Heart right ventricle (tissue), 16 donors: ENCODE measurements at regions not wholly inside any gene's neighbourhood (a gene's known extent, or its start where the extent isn't known, plus 50 kb on each side); places are given as distances from the start of the nearest gene placed in this dataset.
"Not testable (repeated sequence)": the region's sequence is repeated elsewhere in the genome, so short reads cannot be mapped to it uniquely, and the experiment has no call there.

Experiments used
- ATAC-seq, 8 donors: fragments of 200-7000 bp; cut with Tn5 transposase; one replicate each; pipeline ENCODE4 v1.9.1; 2020; ENCODE audit warnings: mild to moderate bottlenecking in 8 of 8, moderate library complexity in 8 of 8, moderate number of reproducible peaks in 1 of 8
- DNase-seq, 2 donors: peaks; one replicate each; pipeline ENCODE4 v3.0.0-alpha.2; 2020
- H3K27ac ChIP-seq, 10 donors: fragments of 200-600 bp; sonication (generic) in 2 of 10; one replicate each; pipeline versions ENCODE4 v1.5.0 to v1.8.0; 2020 to 2022; ENCODE audit warnings: mild to moderate bottlenecking in 3 of 10
- H3K27me3 ChIP-seq, 7 donors: fragments of 200-600 bp; one replicate each; pipeline ENCODE4 v1.8.0; 2021 to 2022; ENCODE audit warnings: mild to moderate bottlenecking in 2 of 7
- H3K36me3 ChIP-seq, 9 donors: fragments of 200-600 bp; sonication (generic) in 1 of 9; one replicate each; pipeline versions ENCODE4 v1.5.0 to v1.8.0; 2020 to 2022; ENCODE audit warnings: mild to moderate bottlenecking in 2 of 9
- H3K4me1 ChIP-seq, 9 donors: fragments of 200-600 bp; sonication (generic) in 1 of 9; one replicate each; pipeline versions ENCODE4 v1.5.0 to v1.8.0; 2020 to 2022; ENCODE audit warnings: mild to moderate bottlenecking in 4 of 9
- H3K4me3 ChIP-seq, 10 donors: fragments of 200-600 bp; sonication (generic) in 2 of 10; one replicate each; pipeline versions ENCODE4 v1.5.0 to v1.8.0; 2020 to 2022; ENCODE audit warnings: mild to moderate bottlenecking in 7 of 10, moderate library complexity in 2 of 10
- H3K9me3 ChIP-seq, 11 donors: fragments of 200-600 bp in 10 of 11; sonication (generic) in 2 of 11; one replicate each; pipeline versions ENCODE4 v1.5.0 to v1.8.0; 2013 to 2022; ENCODE audit warnings: mild to moderate bottlenecking in 2 of 11, control low read depth in 1 of 11, moderate library complexity in 1 of 11
- WGBS, 2 donors: extraction: QIAGEN DNeasy Blood & Tissue Kit; methylation state at CpG; one replicate each; pipeline ENCODE4 v1.1.7; 2013; ENCODE audit warnings: inconsistent platforms in 1 of 2; 5-methylcytosine and 5-hydroxymethylcytosine counted together
- intact Hi-C, 10 donors: fragments of 100-400 bp; cut with DNase I; formaldehyde crosslinking; loops; one replicate each; pipeline versions ENCODE4 v1.11.1 to v1.14.2; 2022
- TF ChIP-seq, protein P1 (sequence below), 9 donors: fragments of 200-600 bp; sonication (generic) in 2 of 9; IDR thresholded peaks; one replicate each; pipeline versions ENCODE4 v1.5.0 to v1.8.0; 2021 to 2022; ENCODE audit warnings: antibody characterized with exemption in 9 of 9, mild to moderate bottlenecking in 5 of 9, moderate library complexity in 1 of 9
- donor health status: Arrhythmogenic right ventricular cardiomyopathy.
- donor health status: ischemic (EF 13 %, LVEDD 7.1; RV severe dilation, severe dysfunction).
- donor health status: healthy with polysubstance abuse.
- donor health status: DM: no; HTN: yes; CAD: no.
- donor health status: DM: no; HTN: no; CAD: no.
- donor health status: ischemic (EF 25% LVEDD 6.9; RV normal size, moderate dysfunction).
- donor health status: ischemic (EF 25% LVEDD 5.7; RV mildly dilated, moderate dysfunction).
- donor health status: healthy.
- donor health status: DM: yes; HTN: yes; CAD: no.
- donor health status: Ischemic cardiomyopathy.
- donor health status: ischemic (EF 35%, LVEDD 5.7; RV mildly dilated, moderate dysfunction).
- donor health status: nonischemic (EF 11% LVEDD 7.7; RV severe dilation, severe dysfunction).
- donor health status: DM: yes; HTN: yes; CAD: no.
- donor health status: PGD.
- donor health status: ischemic (EF 29% LVEDD 5.4; RV normal size, mild dysfunction).
- donor health status: nonischemic (EF 23%, LVEDD 6.1; RV moderate dilation, normal function).

DNA sequence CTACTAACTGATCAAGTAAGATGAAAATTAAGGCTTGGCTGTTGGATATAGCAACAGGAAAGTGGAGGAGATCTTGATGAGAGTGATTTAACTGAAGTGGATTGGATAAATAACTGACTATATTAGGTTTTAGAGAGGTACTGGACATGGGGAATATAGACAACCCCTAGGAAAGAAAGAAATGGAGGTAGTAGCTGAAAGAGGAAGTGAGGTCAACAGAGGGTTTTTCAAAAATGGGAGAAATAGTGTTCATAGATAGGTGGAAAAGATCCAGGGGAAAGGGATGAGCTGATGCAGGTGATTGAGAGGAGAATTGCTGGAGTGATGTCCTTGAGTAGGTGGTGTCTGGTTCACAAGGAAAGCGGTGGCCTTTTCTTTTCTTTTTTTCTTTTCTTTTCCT, 69.9 kb upstream of the PSME4 start:
- peaks cover 0 to 14% (median 0%) of the 10 kb centered on the region in 11 donors for H3K9me3 ChIP-seq
- peaks cover 0 to 6% (median 0%) of the 10 kb centered on the region in 9 donors for H3K36me3 ChIP-seq
- intact Hi-C loops: loop anchor here in 2 of 10 donors (5.0 to 10.0 kb wide), 2 partner anchors 66 to 68 kb away; partner anchors contain the start of gene PSME4 (in 2 of the 2)
- no peak overlapping the region for H3K4me3 ChIP-seq
- no peak overlapping the region for H3K27ac ChIP-seq
- TF ChIP-seq, protein P1, sequence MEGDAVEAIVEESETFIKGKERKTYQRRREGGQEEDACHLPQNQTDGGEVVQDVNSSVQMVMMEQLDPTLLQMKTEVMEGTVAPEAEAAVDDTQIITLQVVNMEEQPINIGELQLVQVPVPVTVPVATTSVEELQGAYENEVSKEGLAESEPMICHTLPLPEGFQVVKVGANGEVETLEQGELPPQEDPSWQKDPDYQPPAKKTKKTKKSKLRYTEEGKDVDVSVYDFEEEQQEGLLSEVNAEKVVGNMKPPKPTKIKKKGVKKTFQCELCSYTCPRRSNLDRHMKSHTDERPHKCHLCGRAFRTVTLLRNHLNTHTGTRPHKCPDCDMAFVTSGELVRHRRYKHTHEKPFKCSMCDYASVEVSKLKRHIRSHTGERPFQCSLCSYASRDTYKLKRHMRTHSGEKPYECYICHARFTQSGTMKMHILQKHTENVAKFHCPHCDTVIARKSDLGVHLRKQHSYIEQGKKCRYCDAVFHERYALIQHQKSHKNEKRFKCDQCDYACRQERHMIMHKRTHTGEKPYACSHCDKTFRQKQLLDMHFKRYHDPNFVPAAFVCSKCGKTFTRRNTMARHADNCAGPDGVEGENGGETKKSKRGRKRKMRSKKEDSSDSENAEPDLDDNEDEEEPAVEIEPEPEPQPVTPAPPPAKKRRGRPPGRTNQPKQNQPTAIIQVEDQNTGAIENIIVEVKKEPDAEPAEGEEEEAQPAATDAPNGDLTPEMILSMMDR (IDR thresholded peaks at IDR 0.05): no peak
- peaks cover 0 to 28% (median 9%) of the 10 kb centered on the region in 9 donors for H3K4me1 ChIP-seq
- ATAC-seq (no peak), DNase-seq (no peak)
- 100% methylated on average over 1 of the region's 1 CpG for WGBS, 2 donors
- no peaks in the 10 kb centered on the region for H3K27me3 ChIP-seq

DNA sequence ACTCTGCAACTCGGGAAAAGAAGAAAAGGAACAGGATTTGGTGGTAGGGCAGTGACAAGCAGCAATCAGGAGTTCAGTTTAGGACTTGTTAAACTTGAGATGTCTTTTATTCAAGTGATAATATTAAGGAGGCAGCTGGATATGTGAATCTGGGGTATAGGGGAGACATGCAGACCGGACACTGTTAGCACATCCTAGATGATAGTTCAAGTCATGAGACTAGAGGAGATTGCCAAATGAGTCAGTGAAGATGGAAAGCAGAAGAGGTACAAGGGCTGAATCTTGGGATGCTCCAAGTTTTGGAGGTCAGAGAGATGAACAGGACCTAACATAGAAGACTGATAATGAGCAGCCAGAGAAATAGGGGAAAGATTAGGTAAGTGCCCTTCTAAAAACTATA, 69.5 kb upstream of the PSME4 start:
- ATAC-seq: no peak

DNA sequence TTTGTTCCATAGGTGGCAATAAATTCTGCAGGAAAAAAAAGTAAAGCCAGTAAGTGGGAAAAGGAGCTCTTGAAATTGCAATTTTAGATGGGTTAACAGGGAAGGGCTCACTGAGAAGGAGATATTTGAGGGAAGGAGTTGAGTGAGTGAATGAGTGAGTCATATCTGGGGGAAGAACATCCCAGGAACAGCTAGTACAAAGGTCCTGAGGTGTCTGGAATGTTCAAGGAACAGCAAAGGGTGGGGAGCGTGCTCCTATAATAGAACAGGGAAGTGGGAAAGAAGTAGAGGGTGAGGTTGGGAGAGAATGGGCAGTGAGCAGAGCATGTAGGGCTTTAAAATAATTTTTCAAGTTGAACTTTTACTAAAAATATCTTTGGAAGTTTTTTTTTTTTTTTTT, 68.0 kb upstream of the PSME4 start:
- Histone ChIP-seq H3K4me3 (no peak overlapping the region), H3K9me3 (no peaks in the 10 kb centered on the region), H3K27me3 (no peaks in the 10 kb centered on the region), H3K4me1 (peaks cover 0 to 22% (median 8%) of the 10 kb centered on the region in 9 donors), H3K36me3 (no peaks in the 10 kb centered on the region), H3K27ac (no peak overlapping the region)
- ATAC-seq (peak in 1 of 8 donors; percentile 60), DNase-seq (no peak)
- WGBS, 2 donors: 94 to 96% methylated on average over 1 of the region's 1 CpG
- TF ChIP-seq, protein P1 (IDR thresholded peaks at IDR 0.05): no peak
- intact Hi-C loops: no loop called here

More for the DNA sequence above, 69.5 kb upstream of the PSME4 start:
- TF ChIP-seq, protein P1 (IDR thresholded peaks at IDR 0.05): no peak
- no peak for DNase-seq
- H3K27me3 ChIP-seq: no peaks in the 10 kb centered on the region
- peaks cover 0 to 10% (median 0%) of the 10 kb centered on the region in 11 donors for H3K9me3 ChIP-seq
- peaks cover 0 to 4% (median 0%) of the 10 kb centered on the region in 9 donors for H3K36me3 ChIP-seq
- peaks cover 0 to 28% (median 9%) of the 10 kb centered on the region in 9 donors for H3K4me1 ChIP-seq
- intact Hi-C loops: loop anchor here in 2 of 10 donors (5.0 to 10.0 kb wide), 2 partner anchors 65 to 68 kb away; partner anchors contain the start of gene PSME4 (in 2 of the 2)
- H3K4me3 ChIP-seq: no peak overlapping the region
- WGBS, 2 donors: 77 to 82% methylated on average over 2 of the region's 2 CpGs
- H3K27ac ChIP-seq: no peak overlapping the region

DNA sequence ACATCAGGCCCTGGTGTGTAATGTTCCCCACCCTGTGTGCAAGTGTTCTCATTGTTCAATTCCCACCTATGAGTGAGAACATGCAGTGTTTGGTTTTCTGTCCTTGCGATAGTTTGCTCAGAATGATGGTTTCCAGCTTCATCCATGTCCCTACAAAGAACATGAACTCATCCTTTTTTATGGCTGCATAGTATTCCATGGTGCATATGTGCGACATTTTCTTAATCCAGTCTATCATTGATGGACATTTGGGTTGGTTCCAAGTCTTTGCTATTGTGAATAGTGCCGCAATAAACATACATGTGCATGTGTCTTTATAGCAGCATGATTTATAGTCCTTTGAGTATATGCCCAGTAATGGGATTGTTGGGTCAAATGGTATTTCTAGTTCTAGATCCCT, 60.5 kb upstream of the PSME4 start:
- ATAC-seq, intact Hi-C loops, H3K27me3 ChIP-seq, H3K4me3 ChIP-seq, DNase-seq, H3K27ac ChIP-seq, H3K9me3 ChIP-seq, H3K36me3 ChIP-seq: not testable (repeated sequence)
- peaks cover 0 to 14% (median 3%) of the 10 kb centered on the region in 9 donors for H3K4me1 ChIP-seq
- WGBS, 2 donors: 97 to 99% methylated on average over 3 of the region's 3 CpGs

DNA sequence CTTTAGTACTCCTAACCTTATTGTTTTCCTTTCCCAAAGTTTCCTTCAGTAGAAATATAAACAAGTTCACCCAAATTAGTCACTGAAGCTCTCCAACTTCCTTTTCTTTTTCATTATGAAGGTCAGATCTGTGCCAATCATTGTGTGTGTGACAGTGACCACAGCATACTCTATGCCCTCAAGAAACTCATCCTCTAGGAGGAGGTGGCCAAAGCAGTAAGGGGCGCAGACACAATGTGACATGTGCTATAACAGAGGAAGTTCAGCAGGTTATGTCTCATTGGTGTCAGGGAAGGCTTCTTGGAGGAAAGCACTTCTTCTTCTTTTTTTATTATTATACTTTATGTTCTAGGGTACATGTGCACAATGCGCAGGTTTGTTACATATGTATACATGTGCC, 60.0 kb upstream of the PSME4 start:
- Histone ChIP-seq H3K4me1 (peaks cover 0 to 14% (median 3%) of the 10 kb centered on the region in 9 donors), H3K9me3 (peaks cover 0 to 5% (median 0%) of the 10 kb centered on the region in 11 donors), H3K4me3 (no peak overlapping the region), H3K36me3 (no peaks in the 10 kb centered on the region), H3K27ac (peak overlapping the region in 1 of 10 donors; percentile 70), H3K27me3 (no peaks in the 10 kb centered on the region)
- no peak for DNase-seq
- ATAC-seq: no peak
- intact Hi-C loops: no loop called here
- TF ChIP-seq, protein P1 (IDR thresholded peaks at IDR 0.05): no peak
- 80 to 98% methylated on average over 2 of the region's 2 CpGs for WGBS, 2 donors
